DND-41 (cell line): ENCODE measurements at regions not wholly inside any gene's neighbourhood (a gene's known extent, or its start where the extent isn't known, plus 50 kb on each side); places are given as distances from the start of the nearest gene placed in this dataset.

Experiments
- EZH2 ChIP-seq: IDR thresholded peaks from 3 replicates; pipeline ENCODE4 v1.6.1; 2012; ENCODE audit warnings: borderline replicate concordance, low read depth, mild to moderate bottlenecking, moderate library complexity, low read length, inconsistent platforms; ENCODE audit not compliant: severe bottlenecking
- TF ChIP-seq, protein P1 (sequence below): IDR thresholded peaks from 2 replicates; pipeline ENCODE4 v1.5.1; 2012; ENCODE audit warnings: borderline replicate concordance, low read length, moderate library complexity, mild to moderate bottlenecking; ENCODE audit not compliant: poor library complexity, severe bottlenecking; ENCODE audit errors: extremely low read depth

DNA sequence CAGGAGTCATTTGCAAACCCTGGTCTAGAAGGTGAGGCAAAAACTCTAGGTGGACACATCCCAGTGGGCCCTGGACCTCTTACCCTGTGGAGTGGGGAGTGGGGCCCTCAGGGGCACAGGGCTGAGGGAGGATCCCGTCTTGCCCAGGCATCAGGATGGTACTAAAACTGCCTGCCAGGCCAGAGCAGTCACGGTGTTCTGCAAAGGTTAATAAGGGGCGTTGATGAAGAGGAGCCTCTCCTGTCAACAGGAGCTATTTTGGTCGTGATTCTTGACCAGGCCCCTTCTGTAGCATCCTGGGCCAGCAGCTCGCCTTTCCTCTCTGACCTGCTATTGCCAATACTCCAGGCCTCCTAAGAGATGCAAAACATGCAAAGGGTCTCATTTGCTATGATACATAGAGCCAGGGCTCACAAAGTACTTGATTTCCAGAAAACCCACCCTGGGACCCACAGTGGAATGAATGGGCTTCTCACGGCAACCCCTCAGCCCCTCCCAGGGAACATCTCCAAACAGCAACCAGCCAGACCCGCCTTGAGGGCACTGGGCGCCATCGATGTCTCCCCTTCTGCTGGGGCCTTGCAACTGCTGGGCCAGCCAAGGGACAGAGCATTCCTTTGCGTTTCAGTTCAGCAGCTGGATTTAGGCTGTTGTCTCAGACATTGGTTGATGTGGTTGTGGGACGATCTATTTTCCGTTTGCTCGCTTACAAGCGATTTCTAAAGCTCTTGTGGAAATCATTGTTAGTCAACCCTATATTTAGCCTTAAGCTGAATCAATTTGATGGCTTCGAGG, 111.1 kb downstream of the PDCL3 start:
- TF ChIP-seq, protein P1, sequence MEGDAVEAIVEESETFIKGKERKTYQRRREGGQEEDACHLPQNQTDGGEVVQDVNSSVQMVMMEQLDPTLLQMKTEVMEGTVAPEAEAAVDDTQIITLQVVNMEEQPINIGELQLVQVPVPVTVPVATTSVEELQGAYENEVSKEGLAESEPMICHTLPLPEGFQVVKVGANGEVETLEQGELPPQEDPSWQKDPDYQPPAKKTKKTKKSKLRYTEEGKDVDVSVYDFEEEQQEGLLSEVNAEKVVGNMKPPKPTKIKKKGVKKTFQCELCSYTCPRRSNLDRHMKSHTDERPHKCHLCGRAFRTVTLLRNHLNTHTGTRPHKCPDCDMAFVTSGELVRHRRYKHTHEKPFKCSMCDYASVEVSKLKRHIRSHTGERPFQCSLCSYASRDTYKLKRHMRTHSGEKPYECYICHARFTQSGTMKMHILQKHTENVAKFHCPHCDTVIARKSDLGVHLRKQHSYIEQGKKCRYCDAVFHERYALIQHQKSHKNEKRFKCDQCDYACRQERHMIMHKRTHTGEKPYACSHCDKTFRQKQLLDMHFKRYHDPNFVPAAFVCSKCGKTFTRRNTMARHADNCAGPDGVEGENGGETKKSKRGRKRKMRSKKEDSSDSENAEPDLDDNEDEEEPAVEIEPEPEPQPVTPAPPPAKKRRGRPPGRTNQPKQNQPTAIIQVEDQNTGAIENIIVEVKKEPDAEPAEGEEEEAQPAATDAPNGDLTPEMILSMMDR: no peak
- no peak for TF ChIP-seq EZH2
